GM21528 (cell line): ENCODE measurements at regions not wholly inside any gene's neighbourhood (a gene's known extent, or its start where the extent isn't known, plus 50 kb on each side); places are given as distances from the start of the nearest gene placed in this dataset.

Source experiments
- ATAC-seq: cut with Tn5 transposase; IDR thresholded peaks from one replicate; pipeline ENCODE4 v1.9.1; 2021; ENCODE audit warnings: mild to moderate bottlenecking, moderate library complexity; ENCODE audit not compliant: unreplicated experiment, low FRiP score

DNA sequence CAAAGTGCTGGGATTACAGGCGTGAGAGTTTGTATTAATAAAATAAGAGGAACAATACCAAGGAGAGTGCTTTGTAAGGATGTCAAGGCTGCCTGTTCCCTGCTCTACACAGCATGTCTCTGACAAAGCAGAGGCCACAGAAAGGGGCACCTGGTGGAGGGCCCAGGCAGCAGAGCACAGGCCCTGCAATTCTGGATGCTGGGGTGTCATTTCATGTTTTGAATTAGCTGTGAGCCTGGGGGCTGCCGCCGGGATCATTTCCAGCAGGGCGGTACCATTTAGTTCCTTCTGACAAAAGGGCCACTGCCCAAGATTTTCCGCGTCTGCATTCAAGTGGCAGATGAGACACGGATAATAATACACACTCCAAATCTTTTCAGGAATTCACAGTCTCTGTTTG, 396.9 kb downstream of the GADD45G start:
- no peak for ATAC-seq

DNA sequence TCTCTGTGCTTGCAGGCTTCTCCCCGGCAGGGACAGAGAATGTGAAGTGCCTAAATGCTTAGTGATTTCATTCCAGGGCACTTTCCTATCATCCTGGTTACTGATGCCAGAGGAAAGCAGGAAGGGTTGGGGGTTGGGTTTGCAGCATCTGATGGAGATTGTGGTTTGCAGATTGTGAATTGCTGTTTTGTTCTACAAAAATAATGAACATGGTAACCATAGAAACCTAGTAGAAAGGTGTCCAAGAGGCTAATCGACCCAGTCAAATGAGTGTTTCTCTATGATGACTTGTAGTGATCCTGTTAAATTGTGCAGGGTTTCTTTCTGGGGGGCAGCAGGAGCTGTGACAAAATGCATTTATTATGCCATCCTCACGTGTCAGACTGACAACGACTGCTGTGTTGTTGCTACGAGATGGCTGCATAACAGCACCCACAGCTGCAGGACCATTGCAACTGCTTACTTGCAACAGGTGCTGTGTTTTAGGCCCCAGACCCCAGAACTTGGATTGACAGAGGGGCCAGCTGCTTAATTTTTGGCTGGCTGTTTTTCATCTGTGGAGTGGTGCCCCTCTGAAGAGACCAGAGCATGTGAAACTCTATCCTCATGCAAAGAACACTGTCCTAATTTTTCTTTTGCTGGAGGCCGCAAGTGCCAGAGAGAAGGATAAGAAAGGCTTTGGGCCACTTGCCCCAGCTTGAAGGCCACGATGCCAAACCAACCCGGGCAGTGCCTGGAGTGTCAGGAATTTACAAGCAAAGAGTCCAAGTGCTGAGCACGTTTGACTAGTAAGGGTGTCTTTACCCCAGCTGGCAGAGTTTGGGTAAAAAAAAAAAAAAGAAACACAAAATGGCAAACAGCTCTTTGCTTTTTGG, 397.8 kb downstream of the GADD45G start:
- no peak for ATAC-seq

DNA sequence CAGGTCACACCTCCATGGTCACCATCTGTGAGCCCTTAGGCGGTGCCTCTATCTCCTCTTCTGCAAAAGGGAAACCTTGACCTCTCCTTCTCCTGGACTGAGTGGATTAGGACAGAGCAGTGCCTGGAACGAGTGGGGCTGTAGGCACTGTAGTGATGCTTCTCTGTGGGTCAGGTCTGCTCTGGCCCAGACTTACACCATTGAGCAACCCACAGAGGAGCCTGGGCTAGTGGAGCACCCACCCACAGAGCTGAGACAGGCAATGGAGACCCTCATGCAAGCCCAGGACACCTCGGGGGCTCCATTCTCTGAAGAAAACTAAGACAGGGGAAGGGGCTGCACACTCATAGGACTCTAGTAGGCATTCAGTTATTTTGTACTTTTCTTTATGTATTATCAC, 400.6 kb downstream of the GADD45G start:
- no peak for ATAC-seq

DNA sequence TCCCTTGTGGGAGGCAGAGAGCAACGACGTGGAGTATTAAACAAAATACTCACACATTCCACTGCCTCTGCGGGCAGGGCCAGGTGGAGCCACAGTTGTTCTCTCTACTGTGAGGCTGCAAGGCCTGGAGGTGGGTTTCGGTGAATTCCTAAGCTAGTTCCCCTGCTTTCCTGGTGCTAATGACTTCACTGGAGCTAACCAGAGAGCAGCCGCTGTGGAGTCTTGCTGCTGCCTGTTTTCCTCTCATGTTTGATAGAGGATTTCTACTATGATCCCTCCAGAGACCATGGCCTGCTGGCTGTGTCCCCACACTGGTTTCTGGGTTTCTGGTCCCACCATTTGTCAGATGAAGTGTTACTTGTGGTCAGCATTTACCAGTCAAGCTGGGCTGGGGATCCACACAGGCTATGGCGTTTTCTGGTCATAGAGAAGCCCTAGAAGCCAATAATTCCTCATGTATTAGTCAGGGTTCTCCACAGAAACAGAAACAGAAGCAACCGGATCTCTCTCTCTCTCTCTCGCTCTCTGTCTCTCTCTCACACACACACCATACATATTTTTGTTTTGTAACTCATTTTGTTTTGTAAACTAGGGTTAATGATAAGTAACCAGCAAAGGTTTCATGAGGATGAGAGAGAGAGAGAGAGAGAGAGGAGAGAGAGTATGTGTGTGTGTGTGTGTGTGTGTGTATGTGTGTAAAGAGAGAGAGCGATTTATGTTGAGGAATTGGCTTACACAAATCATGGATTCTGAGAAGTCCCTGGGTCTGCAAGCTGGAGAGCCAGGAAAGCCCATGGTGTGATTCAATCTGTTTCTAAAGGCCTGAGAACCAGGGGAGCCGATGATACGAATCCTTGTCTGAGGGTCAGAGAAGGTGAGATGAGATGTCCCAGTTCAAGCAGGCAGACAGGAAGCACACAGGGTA, 403.0 kb downstream of the GADD45G start:
- no peak for ATAC-seq

DNA sequence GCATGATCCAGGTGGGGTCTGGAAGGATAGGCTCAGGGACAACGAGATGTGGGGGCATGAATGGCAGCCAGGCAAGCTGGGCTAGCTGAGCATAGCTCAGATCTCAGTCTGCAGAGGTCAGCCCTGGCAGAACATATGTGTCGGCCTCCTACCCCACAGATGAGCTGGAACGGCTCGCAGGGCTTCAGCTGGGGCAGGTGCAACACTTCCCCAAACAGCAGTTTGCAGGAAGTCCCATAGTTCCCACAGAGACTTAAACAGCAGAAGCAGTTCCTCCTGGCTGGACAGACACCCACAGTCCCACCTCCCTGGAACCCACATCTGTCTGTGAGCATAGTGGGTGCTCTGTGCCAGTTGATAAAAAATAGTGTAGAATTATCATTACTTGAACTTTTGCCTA, 404.6 kb downstream of the GADD45G start:
- no peak for ATAC-seq

DNA sequence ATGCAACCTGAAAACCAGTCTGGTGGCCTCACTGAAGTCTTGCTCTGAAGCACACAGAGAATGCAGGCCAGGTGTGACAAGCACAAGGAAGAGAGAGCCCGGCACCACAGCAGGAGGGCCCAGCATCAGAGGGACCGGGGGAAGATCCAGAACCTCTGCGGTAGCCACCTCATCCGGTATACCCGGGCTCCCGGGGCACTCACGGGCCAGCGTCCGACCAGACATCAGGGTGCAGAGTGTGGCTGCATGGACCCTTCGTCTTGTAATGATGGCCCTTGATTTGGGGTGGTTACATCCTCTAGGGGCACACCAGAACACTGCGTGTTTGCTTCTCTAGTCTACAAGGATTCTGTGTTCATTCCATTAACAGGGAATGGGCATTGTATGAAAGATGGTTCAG, 406.0 kb downstream of the GADD45G start:
- ATAC-seq, result no peak

DNA sequence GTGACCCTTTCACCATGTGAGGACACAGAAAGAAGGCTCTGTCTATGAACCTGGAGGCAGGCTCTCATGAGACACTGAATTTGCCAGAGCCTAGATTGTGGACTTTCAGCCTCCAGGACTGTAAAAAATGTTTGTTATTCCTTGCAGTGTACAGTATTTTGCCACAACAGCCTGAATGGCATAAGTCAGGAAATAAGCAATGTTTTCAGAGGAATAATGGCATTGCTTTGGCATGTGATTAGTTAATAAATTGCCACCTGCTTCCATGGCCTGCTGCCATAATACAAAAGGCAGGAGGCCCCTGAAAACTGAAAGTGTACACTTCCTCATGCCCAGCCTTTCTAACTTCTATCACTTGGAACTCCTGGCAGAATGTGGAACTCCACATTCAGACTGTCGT, 408.1 kb downstream of the GADD45G start:
- ATAC-seq, result no peak

DNA sequence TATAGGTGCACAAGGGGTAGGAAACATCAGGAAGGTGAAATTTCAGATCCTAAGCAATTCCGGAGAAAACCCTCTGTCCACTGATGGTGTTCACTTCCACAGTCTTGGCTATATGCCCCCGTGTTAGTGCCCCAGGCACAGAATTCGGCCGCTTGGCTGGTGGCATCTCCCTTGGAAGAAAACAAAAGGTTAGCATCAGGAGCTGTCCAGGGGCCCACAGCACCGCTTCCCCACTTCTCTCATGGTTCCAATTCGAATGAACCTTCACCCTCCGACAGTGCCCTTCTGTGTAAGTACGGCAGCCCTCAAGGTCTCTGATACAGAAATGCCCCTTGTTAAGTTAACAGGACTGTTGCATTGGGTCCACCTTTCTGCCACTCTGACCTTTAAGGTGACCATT, 409.0 kb downstream of the GADD45G start:
- no peak for ATAC-seq

DNA sequence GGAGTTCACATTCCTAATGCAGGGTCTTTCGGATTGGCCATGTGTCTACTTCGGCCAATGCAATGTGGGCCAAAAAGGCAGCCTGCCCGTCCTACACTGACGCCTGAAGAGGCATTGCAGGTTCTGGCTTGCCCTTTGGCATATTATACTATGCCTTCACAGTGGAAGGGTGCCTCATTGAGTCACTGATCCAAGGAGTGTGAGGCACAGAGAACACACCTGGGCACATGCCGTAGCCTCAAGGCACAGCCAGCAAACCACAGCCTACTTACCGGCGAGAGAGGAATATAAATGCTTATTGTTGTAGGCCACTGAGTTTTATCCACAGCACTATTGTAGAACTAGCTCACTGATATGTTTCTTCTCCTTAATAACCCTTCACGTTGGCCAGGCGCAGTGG, 409.6 kb downstream of the GADD45G start:
- ATAC-seq, result no peak

DNA sequence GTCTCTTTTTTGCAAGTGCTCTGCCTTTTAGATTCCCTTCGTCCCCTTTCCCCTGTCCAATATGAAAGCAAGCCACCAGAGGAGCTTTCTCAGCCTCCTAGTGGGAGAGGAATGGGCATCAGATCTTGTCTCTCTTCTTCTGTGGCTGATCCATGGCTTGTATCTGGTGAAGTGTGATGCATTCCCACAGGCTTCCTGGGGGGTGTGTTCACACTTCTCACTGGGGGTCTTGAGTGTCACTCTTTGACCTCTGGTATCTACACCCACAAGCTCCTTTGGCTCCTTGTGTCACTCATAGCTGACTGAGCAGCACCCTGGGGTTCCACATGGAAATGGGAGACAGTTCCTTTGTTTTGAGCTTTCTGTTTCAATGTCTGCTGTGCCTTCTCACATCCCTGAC, 411.5 kb downstream of the GADD45G start:
- no peak for ATAC-seq

DNA sequence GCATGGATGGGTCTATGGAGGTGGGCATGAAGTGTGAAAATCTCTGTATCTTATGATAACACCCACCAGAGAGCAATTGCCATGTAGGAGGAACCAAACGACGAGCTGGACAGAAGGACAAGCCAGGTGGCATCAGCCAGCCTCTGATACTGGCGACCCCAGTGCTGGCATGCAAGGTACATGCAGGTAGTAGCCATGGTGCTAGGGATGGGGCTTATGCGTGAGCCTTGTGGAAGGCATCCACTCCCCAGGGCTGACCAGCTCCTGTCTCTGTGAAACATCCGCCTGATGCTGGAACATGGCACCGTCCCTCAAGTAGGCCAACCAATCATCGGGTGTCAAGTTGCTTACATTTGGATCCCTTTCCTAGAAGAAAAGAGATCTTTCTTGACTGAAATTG, 412.9 kb downstream of the GADD45G start:
- ATAC-seq, result no peak

DNA sequence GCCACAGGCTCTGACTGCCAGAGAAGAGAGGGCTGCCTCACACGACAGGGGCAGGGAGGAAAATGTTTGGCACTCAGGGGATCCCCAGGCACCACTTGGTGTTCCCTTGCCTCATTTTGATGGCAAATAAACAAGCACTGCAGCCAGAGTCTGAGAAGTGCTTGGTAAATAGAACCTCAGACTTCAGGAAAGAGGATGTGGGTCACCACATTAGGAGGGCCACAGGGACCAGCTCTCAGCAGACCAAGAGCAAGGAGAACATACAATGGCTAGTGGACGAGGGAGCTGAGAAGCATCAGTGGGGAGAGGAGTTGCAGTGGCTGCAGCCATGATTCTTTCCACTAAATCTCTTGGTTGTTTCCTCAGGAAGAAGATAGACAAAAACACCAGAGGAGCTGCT, 413.9 kb downstream of the GADD45G start:
- no peak for ATAC-seq

DNA sequence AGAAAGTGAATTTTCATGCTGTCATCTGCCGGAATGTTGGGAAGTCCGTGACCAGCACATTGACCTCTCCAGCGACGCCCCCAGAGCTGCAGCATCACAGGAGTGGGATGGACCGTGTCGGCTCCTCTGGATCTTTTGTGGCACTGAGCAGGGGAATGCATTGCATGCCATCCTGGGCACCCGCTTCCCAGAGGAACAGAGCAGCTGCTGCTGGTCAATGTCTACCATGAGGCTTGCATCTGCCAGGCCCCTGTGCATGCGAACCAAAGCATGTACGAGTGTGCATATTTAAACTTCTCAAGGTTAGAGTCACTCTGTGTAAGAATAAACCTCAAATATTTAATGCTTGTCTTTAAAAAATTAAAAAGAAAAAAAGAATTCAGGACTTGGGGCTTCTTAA, 414.8 kb downstream of the GADD45G start:
- no peak for ATAC-seq

DNA sequence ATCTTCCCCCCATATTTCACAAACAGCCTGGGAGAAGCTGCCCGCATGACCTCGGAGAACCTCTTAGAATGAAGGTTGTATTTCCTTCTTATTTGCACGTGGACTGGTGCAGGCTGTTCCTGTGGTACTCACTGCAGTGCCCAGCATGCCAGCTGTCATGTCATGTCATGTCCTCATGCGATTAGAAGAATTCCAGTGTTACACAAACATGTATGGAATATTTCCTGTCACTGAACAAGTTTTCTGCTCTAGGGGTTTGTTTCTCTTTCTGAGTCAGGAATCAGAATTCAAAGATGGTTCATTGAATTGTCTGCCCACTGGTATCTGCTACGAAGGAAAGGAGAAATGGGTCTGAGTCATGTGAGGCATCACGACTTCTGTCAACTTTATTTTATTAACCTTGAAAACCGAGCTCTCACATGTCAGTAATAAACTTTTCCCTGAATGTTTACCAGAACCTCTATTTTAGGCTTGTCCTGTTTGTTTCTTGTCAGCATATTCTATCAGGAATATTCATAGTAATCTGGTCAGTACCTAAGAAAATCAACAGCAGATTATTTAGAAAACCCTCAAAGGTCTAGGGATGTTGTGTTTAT, 415.6 kb downstream of the GADD45G start:
- ATAC-seq, result no peak

DNA sequence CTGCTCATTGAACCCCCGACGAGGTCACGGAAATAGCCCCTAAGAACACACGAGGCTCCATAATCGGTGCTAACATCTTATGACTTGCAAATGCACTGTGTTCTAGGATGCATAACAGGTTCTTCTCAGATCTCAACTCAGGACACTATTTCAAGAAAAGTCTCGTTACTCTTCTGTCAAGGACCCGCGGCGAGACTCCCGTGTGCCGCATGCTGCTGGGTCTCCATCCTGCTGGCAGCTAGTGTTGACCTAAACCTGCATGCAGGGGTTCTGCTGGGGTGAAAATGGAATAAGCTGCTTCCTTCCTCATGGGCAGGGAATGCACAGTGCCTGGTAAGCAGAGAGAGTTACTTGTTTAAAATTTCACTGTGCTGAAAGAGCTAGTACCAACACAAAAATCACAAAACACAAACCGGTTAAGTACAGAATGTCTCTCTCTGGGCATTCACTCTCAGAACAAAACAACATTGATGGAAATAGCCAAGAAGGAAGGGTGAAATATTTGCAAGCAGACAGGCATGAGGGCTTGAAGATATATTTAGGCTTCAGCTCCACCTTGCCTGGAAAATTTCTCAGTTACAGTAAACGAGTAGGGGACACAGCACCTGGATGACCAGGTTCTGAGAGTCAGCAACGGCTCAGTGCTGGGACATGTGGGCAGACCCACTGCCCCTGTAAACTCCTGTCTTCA, 416.5 kb downstream of the GADD45G start:
- ATAC-seq, result no peak

DNA sequence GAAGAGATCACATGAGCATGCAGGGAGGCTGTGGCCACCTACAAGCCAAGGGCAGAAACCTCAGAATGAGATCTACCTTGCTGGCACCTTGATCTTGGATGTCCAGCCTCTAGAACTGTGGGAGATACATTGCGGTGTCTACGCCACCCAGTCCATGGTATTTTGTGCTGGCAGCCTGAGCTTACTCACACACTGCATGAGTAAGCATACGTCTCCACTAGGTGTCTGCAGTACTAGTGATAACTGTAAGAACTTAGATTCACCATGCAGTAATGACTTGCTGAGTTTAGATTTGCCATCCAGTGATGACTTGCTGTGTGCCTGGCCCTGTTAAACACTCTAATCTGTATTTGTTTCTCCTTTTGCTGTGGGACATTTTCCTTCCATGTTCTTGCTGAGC, 417.7 kb downstream of the GADD45G start:
- no peak for ATAC-seq

DNA sequence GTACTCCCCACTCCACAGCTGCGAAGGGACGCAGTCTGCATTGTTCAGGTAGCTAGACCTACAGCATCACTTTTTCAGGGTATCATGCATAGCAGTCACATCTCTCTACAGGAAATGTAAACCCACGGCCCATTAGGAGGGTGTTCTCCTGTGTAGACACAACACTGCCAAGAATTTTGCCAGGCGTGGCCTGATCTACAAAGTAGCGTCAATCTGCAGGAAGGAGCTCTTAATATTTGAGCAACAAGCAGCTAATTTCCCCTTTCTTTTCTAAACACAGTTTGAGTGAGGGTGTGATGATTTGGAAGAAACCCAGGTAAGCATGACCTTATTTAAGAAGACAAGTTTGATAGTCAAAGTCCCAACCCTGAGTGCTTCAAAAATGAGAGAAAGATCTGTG, 419.0 kb downstream of the GADD45G start:
- ATAC-seq, result no peak

DNA sequence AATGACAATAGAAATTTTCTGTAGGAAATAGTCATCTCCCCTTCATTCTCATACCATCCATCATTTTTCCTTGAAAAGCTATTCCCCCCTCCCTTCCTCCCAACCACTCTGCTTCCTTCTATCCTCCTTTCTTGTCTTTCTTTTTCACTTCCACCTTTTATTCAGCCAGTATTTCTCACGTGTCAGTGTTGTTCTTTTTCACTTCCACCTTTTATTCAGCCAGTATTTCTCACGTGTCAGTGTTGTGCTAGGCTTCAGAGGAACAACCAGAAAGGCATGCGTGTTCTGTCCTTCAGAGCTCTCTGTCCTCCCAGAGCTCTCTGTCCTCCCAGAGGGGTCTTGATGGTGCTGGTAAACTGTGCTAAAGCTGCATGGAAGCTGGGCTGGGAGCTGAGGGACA, 419.6 kb downstream of the GADD45G start:
- ATAC-seq, result no peak

DNA sequence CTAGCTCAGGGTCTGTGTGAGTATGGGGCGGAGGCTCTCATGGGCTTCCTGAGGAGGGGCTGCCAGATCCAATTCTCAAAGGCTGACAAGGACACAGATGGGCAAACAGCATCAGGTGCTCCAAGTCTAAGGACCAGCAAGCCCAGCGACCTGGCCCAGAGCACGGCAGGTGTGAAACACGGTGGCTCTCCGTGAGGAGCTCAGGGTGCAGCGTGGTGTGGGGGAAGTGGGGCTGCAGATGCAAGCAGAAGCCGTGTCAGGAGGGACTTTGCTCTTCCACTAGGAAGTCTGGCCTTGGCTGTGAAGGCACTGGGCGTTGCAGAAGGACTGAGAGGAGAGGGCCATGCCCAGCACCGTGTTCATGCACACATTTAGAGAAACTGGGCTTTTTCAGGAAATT, 420.0 kb downstream of the GADD45G start:
- no peak for ATAC-seq

DNA sequence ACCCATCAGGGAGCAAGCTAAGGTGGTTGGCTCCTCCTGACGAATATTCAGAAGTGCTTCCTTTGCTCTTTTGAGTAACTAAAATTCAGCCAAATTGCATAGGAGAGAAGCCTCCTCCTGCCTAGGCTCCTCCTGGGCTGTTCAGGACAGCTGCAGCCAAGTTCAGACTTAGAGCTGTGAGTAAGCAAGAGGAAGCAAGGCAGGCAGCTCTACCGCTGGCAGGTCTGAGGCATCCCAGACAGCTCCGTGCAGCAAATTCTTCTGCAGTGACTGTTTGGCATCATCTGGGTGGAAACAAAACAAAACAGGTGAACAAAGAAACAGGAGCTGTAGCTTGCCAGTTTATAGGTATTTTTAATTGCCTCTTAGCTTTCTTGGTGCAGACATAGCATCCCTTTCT, 421.0 kb downstream of the GADD45G start:
- ATAC-seq, result no peak
